Psoas muscle (tissue), 7 donors: ENCODE measurements at regions not wholly inside any gene's neighbourhood (a gene's known extent, or its start where the extent isn't known, plus 50 kb on each side); places are given as distances from the start of the nearest gene placed in this dataset.

ENCODE experiments used
- ATAC-seq, 4 donors: fragments of 200-7000 bp; cut with Tn5 transposase; one replicate each; pipeline ENCODE4 v1.9.1; 2020; ENCODE audit warnings: moderate library complexity in 3 of 4, mild to moderate bottlenecking in 2 of 4
- DNase-seq, 2 donors: peaks; one replicate each; pipeline ENCODE4 v3.0.0-alpha.2; 2020
- H3K27ac ChIP-seq: fragments of 200-600 bp; one replicate; pipeline ENCODE4 v1.8.0; 2022
- H3K27me3 ChIP-seq, 3 donors: fragments of 200-600 bp in 1 of 3; one replicate each; pipeline versions ENCODE4 v1.6.1 to v1.8.0; 2013 to 2022; ENCODE audit warnings: low read length in 2 of 3, mild to moderate bottlenecking in 2 of 3, moderate library complexity in 1 of 3; ENCODE audit not compliant: insufficient read depth in 3 of 3
- H3K36me3 ChIP-seq, 2 donors: fragments of 200-600 bp in 1 of 2; one replicate each; pipeline versions ENCODE4 v1.6.1 to v1.8.0; 2013 to 2022; ENCODE audit warnings: low read depth in 1 of 2, mild to moderate bottlenecking in 1 of 2, moderate library complexity in 1 of 2; ENCODE audit not compliant: insufficient read depth in 1 of 2
- H3K4me1 ChIP-seq: fragments of 200-600 bp; one replicate; pipeline ENCODE4 v1.8.0; 2022
- H3K4me3 ChIP-seq: fragments of 200-600 bp; one replicate; pipeline ENCODE4 v1.8.0; 2022; ENCODE audit warnings: mild to moderate bottlenecking
- H3K9me3 ChIP-seq: fragments of 200-600 bp; one replicate; pipeline ENCODE4 v1.8.0; 2022
- CTCF ChIP-seq: fragments of 200-600 bp; IDR thresholded peaks from one replicate; pipeline ENCODE4 v1.8.0; 2022; ENCODE audit warnings: antibody characterized with exemption
- WGBS, 3 donors: extraction: QIAGEN DNeasy Blood & Tissue Kit; methylation state at CpG; one replicate each; pipeline versions ENCODE4 v1.1.6 to v1.1.7; 2013; 5-methylcytosine and 5-hydroxymethylcytosine counted together
- intact Hi-C, 2 donors: fragments of 100-400 bp; cut with DNase I; formaldehyde crosslinking; loops; one replicate each; pipeline versions ENCODE4 v1.11.0 to v1.14.2; 2022
- donor health status: healthy with polysubstance abuse.
- donor health status: DM: no; HTN: no; CAD: no; lungs with moderate emphysema.
- donor health status: Bipolar disorder and iron deficiency.
- donor health status: healthy.
- donor health status: DM: yes; HTN: yes; CAD: no.
- donor health status: DM: no; HTN: no; CAD: no.
- donor health status: DM: yes; HTN: yes; CAD: no.

GRCh38 chr11:129291546-129291945 lies 84.1 kb upstream of the BARX2 start:
- DNase-seq (no peak), ATAC-seq (no peak)
- no peaks in the 10 kb centered on the region for H3K4me1 ChIP-seq
- H3K4me3 ChIP-seq, result no peak overlapping the region
- peaks cover 0 to 8% (median 0%) of the 10 kb centered on the region in 3 donors for H3K27me3 ChIP-seq
- no peaks in the 10 kb centered on the region for H3K36me3 ChIP-seq
- WGBS, 3 donors, result 45 to 65% (median 64%) methylated on average over 5 of the region's 5 CpGs
- H3K27ac ChIP-seq, result no peak overlapping the region
- TF ChIP-seq CTCF, result no peak
- intact Hi-C loops, result no loop called here
- no peaks in the 10 kb centered on the region for H3K9me3 ChIP-seq

- H3K9me3 ChIP-seq, result no peaks in the 10 kb centered on the region
- ATAC-seq, result no peak
- TF ChIP-seq CTCF, result no peak
- WGBS, 3 donors, result 73 to 86% (median 78%) methylated on average over 7 of the region's 7 CpGs
- H3K4me3 ChIP-seq, result no peak overlapping the region
- no peaks in the 10 kb centered on the region for H3K36me3 ChIP-seq
- DNase-seq, result no peak
- no peak overlapping the region for H3K27ac ChIP-seq
- intact Hi-C loops, result no loop called here
- peaks cover 0 to 9% (median 0%) of the 10 kb centered on the region in 3 donors for H3K27me3 ChIP-seq
- H3K4me1 ChIP-seq, result no peaks in the 10 kb centered on the region
These were observed 84.7 kb upstream of the BARX2 start for GRCh38 chr11:129290966-129291365.

GRCh38 chr11:129289350-129290040 lies 86.2 kb upstream of the BARX2 start:
- ATAC-seq, result no peak
- H3K9me3 ChIP-seq, result no peaks in the 10 kb centered on the region
- peaks cover 0 to 9% (median 0%) of the 10 kb centered on the region in 3 donors for H3K27me3 ChIP-seq
- WGBS, 3 donors, result 89 to 94% (median 90%) methylated on average over 13 of the region's 13 CpGs
- H3K36me3 ChIP-seq, result no peaks in the 10 kb centered on the region
- H3K27ac ChIP-seq, result no peak overlapping the region
- no peak for TF ChIP-seq CTCF
- H3K4me3 ChIP-seq, result no peak overlapping the region
- no peak for DNase-seq
- no peaks in the 10 kb centered on the region for H3K4me1 ChIP-seq
- intact Hi-C loops, result no loop called here

- intact Hi-C loops, result no loop called here
- no peak for ATAC-seq
These were observed 87.7 kb upstream of the BARX2 start for GRCh38 chr11:129287920-129288319.

More at GRCh38 chr11:129287920-129288319, 87.7 kb upstream of the BARX2 start:
- Histone ChIP-seq H3K27ac (no peak overlapping the region), H3K36me3 (no peaks in the 10 kb centered on the region), H3K9me3 (no peaks in the 10 kb centered on the region), H3K4me1 (no peaks in the 10 kb centered on the region), H3K27me3 (peaks cover 0 to 9% (median 0%) of the 10 kb centered on the region in 3 donors), H3K4me3 (no peak overlapping the region)
- no peak for TF ChIP-seq CTCF
- 49 to 57% (median 51%) methylated on average over 3 of the region's 3 CpGs for WGBS, 3 donors
- no peak for DNase-seq
